ENCODE measurements at regions not wholly inside any gene's neighbourhood (a gene's known extent, or its start where the extent isn't known, plus 50 kb on each side); places are given as distances from the start of the nearest gene placed in this dataset.

DNA sequence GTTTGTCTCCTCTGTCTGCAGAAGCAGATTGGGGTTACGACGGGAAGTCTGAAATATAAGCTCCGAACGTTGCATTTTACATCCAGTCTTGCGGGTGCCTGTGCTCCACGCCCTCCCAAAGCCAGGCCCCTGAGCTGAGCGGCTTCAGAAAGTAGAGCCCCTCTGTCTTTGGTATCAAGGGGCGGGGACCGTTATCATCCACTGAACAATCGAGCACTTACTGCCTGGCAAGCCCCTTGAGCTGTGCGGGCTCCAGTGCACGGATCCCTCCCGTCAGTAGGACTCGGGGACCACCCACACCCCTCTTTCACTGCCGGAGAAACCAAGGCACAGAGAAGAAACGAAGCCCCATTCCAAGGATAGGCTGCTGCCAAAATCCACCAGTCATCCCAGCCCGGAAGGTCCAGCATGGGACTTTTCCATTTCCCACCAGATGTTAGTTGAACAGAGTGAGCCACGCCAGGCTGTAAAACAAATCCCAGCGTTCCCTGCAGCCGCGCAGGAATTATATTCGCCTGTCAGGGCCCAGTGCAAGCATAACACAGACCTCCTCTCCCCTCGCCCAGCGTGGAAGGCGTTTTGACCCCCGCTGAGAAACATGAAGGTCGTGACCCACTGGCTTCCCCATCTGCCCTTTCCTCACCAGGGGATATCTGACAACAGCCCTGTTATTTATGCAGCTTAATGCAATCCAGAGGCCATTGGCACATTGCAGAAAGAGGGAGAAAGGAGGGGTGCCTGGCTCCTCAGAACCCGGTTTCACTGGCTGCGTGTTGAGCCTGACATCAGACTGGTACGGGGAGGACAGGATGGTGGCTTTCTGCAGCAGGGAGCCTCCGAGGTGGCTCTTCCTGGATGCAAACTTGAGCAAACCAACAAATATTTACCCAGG is 212.2 kb upstream of the FOXF1 start:
- no peak for DNase-seq (ENCODE audit: low spot score)

DNA sequence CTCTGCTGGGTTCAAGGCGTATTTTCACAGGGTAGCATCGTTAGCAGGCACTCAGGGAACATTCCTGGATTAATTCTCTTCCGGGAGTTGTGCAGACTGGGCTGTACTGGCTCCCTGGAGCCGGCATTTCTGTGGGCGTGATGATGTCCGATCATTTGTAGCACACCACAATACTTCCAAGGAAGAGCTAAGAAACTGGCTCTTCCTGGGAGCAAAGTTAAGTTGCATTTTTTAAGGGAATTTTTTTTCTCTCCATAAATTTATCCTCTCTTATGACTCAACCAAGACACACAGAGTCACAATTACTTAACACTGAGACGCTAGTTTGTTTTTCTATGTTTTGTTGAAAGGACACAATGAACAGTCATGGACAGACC is 211.6 kb upstream of the FOXF1 start:
- no peak for DNase-seq (ENCODE audit: low spot score)

DNA sequence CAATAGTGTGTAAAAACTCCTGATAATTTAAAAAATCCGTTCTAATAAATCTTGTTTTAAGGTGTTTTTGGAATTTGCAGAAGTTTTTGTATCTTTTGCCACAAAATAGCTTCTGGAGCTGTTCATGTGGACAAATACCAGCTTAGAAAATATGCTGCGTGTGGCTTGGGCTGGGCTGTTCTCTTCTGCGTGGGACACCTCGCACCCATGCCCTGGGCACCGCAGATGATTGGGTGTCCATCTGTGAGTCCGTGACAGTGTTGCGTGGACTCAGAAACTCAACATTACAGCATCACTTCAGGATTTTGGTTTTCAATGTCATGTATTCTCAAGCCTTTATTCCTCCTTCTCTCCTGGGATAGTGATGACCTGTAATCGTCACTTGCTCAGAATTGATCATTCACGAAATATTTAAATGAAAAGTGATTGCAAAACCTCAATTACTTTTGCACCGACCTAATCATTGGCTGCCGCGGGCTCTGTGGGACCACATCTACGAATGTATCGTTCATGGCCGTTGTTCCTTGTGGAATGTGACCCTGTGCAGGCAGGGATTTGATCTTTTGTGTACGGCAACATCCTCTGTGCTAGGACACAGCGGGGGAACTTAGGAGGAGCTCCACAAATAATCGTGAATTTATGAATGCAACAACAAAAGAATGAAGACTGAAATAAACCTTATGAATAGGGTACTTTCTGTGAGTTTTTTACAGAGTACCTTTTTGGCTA is 210.3 kb upstream of the FOXF1 start:
- no peak for DNase-seq (ENCODE audit: low spot score)

DNA sequence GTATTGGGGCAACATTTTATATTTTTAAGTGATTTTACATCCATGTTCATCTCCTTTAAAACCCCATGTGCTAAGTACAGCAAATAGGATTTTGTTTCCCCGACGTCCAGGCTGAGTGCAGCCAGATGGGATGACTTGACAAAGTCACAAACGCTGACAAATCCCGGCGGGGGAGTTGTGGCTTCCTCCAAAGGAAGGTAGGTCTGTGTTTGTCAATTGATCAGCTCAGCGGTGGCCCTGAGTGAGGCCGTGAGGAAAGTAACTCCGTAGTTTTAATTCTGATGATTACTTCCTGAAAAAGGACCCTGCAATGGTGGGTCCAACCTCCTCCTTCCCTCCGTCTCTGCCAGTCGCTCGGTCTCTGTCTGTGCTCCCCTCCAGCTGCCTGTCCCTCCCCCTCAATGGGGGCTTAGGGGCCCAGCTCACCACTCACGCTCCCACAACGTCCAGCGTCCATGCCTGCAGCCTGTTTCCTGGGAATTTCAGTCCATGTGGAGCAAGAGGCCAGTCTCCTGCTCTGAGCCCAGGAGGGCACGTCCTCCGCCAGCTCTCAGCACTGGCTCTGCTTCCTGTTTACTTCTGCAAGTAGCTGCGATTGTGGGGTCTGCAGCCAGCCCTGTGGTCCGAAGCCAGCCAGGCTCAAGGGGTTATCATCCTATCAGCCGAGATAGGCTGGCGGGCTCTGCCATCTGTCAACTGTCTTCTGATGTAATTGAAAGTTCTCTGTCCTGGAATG is 209.4 kb upstream of the FOXF1 start:
- DNase-seq (ENCODE audit: low spot score), result peak; percentile 38

DNA sequence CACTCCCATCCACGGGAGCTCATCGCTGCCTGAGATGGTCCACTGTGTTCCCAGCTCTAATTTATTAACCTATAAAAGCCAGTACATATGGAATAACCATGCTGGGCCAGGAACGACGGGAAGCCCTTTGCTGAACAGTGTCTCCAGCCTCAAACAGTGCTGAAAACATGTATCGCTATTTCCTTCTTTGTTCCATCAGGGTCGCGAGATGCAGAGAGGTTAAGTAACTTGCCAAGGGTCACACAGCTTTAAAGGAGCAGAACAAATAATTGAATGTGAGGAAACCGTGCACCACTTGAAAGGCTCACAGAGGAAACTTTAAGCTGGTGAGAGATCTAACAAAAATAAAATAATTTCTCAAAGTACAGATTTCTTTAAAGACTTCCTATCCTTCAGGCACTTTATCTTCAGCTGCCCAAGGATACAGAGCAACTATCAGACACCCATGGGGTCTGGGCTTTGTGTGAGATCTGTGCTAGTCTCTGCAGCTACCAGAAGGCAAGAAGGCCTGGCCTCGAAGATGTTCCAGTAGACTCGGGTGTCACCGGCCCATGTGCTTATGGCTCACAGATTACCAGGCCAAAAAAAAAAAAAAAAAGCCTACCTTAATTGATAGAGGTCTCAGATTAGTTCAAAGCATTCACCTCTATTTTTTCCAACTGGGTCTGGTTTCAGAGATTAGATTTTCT is 207.8 kb upstream of the FOXF1 start:
- no peak for DNase-seq (ENCODE audit: low spot score)

DNA sequence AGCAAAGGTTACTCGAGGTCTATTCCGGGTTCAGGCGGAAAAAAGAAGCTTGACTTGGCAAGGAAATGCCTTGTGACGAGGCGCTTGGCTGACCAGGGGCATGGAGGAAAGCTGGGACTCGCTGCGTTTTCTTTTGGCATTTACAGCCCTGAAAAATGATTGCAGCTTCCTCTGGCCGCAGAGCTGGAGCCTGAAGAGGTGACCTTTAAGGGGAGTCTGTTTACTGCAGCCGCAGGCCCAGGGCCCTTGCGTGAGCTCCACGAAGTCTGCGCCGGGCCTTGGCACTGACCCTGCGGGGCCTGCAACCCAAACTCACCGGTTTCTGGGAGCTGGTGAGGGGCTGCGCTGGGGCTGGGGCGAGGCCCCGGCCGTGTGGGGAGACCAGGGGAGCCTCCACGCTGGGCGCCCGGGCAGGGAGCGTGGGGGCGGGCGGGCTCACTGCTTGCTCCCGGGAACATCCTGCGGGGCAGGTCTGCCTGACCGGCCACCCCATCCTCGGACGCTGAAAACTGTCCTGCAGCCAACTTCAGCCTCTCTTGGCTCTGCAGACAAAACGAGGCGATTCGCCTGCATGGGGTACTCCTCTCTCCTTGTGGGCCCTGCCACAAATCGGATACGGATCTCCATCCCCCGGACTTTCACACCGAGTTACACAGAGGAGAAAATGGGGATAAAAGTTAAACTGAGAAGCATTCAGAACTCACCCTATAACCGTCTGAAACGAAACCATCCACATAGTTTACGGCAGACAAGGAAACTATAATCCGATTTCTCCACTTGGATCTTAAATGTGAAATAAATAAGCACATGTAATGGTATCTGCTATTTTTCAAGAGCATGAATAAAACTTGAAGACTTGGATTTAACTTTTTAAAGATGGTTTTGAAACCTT is 206.3 kb upstream of the FOXF1 start:
- DNase-seq (ENCODE audit: low spot score), result no peak

DNA sequence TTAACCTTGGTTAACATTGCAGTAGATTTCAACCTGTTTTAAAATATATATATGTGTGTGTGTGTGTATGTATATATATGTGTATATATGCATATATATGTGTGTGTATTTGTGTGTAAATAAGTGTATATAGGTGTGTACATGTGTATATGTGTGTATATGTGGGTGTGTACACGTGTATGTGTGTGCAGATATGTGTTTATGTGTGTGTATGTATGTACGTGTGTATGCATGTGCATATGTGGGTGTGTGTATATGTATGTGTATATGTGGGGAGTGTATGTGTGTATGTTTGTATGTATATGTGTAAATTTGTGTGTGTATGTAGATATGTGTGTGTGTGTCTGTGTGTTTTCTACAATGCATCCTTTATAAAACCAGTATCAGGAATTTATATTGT is 205.5 kb upstream of the FOXF1 start:
- DNase-seq (ENCODE audit: low spot score), result no peak

DNA sequence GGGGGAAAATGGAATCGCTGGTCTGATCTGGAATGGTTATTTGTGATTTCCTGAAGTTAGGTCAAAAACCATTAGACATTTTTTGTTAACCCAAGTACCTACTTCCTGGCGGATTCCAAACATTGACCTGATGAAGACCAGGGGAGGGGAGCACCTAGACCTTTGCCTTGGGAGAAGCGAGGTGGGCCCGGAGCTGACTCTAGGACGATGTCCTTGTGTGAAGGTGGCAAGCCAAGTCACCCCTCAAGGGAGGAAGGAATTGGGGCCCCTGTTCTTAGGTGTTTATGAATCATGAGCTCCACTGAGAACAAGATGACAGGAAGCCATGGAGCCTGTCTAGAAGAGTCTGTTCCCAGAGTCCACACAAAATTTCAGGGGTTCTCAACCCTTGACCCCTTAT is 204.9 kb upstream of the FOXF1 start:
- DNase-seq (ENCODE audit: low spot score), result no peak

DNA sequence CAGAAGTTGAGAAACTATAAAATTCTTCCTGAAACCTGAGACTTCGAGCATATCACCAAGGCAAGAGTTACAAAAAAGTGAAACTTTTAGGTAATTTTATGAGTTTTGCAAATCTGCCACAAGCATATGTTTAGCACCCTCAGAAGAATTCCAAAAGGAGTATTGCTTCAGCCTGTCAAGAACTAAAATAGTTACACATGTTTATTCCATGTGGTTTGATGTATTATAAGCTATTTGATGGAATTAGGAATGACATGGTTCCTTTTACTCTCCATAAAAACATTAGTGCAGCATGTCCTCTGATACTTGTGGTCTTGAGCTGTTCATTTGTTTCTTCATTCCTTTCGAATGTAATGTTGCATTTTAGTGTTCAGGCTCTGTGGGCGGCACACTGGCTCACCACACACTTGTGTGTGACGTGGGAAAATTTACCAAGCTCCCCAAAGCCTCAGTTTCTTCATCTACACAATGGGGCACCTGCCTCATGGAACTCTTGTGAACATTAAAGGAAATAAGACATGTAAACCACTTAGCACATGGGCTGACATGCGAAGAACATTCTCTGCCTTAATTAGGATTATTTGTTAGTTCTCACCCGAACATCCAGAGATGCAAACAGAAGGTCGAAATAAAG is 204.2 kb upstream of the FOXF1 start:
- DNase-seq (ENCODE audit: low spot score), result peak; percentile 60

DNA sequence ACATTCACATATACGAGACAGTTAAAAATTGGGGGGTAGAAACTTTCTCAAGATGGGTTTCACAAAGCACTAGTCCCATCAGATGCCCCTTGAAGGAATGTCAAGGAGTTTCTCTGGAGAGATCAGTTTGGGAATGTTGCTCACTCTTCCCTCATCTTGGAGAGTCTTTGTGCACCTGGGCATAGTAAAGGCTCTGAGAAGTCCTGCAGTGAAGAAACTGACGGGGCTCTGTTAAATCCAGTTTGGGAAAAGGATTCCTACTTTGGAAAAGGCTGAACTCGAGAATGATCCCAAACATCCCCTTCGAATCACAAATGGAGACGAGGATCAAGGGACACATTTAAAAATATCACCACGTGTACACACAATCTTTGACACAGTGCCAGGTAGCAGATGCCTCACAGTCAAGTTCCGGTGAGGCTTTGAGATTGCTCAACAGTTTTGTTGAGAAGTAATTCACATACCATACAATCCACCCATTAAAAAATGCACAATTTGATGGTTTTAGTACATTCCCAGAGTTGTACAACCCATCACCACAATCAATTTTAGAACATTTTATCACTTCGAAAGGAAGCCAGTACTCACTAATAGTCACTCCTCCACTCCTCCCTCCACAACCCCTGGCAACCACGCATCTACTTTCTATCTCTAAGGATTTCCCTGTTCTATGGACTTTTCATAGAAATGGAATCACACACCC is 203.4 kb upstream of the FOXF1 start:
- peak; percentile 60 for DNase-seq (ENCODE audit: low spot score)

DNA sequence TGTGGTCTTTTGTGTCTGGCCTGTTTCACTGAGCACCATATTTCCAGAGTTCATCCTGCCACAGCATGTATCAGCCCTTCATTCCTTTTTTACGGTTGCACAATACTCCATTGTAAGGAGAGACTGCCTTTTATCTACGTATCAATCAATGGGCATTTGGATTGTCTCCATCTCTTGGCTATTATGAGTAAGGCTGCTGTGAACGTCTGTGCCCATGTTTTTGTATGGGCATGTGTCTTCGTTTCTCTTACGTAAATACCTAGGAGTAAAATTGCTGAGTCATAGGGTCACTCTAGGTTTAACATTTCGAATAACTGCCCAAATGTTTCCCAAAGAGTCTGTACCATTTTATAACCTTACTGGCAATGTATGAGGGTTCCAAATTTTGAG is 202.8 kb upstream of the FOXF1 start:
- DNase-seq (ENCODE audit: low spot score), result peak; percentile 93

DNA sequence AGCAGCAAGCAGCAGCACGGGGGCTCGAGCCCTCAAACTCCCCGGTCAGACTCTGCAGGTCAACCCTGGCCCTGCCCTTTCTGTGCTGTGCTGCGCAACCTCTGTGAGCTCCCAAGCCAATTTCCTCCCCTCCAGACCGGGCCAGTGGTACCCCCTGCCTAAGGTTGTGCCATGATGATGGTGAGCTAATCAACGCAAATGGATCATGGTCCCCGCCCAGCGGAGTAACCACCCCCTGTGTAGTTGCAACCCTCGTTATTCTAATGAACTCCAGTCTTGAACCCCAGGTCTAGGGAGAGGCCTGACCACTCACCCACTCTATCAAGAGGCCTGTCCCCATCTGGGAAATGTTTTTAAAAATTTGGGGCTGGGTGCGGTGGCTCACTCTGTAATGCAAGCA is 201.8 kb upstream of the FOXF1 start:
- DNase-seq (ENCODE audit: low spot score), result no peak

DNA sequence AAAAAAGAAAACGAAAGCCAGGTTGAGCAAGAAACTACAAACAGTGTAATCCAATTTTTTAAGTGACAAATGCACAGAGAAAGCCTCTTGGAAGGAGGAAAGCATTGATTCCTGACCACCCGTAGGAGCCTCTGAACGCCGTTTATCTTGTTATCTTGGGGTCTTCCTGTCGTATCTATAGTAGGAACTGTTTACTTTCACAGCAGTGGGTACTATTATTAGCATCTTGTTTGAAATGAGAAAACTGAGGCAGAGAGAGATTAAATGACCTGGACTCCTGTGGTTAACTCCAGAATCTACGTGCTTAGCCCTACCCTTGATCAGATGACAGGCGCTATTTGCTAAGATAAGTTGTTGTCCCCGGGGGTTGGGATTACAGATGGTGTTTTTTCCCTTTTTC is 196.7 kb upstream of the FOXF1 start:
- DNase-seq (ENCODE audit: low spot score), result no peak

DNA sequence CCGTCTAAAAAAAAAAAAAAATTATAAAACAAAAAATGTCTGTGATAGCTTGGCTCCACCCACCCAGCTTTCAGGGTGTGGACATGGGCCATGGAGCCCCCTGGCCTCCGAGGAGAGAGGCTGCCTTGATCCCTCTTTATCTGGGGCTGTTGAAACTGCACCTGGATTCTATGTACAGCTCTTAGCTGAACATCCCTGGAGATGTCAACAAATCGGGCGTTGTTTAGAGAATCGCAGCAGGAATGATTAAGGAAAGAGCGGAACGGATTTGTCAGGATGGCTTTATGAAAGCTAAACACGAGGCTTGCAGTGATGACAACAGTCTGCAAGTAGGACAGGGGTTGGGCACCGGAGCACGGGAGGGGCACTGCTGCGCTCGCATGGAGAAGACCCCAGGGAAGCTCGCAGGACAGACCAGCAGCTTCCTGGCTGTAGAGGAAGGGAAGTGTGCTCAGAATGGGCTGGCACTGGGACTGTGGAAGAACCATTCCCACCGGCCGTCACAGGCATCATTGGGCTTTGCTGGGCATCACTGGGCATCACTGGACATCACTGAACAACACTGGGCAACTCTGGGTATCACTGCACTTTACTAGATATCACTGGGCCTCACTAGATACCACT is 195.8 kb upstream of the FOXF1 start:
- no peak for DNase-seq (ENCODE audit: low spot score)

DNA sequence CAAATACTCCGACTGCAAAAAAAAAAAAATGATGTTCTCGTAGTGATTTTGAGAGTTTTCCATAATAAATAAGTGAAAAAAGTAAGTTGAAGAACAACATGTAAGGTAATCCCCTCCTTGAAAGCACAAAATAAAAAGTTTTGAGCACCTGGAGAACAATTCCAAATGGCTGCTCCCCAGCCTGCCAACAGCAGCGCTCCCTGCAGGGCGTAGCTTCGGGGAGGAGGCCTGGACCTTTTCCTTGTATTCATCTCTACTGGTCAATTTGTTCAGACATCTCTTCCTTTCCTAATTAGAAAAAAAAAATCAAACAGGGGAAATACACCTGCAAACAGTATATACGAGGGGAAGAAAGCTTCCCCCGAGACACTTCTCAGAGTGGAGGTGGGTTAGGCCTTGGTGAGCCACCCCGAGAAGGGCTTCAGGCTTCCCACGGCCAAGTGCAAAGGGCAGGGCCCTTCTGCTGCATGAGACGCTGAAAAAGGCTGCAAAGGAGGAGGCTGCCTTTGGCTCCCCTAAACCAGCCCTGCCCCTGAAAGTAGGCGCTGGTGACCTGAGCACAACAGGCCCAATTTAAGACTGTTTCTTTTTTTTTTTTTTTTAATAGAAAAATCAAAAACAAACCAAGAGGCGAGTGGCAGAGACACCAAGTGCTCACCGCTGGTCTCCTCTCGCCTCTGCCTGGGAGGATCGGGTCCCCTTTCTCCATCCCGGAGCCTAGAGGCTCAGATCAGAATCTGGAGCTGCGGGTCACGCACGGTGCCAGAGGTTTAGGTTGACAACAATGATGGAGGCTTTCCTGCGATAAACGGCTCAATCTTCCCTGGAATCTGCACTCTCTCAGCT is 193.1 kb upstream of the FOXF1 start:
- DNase-seq (ENCODE audit: low spot score), result no peak

DNA sequence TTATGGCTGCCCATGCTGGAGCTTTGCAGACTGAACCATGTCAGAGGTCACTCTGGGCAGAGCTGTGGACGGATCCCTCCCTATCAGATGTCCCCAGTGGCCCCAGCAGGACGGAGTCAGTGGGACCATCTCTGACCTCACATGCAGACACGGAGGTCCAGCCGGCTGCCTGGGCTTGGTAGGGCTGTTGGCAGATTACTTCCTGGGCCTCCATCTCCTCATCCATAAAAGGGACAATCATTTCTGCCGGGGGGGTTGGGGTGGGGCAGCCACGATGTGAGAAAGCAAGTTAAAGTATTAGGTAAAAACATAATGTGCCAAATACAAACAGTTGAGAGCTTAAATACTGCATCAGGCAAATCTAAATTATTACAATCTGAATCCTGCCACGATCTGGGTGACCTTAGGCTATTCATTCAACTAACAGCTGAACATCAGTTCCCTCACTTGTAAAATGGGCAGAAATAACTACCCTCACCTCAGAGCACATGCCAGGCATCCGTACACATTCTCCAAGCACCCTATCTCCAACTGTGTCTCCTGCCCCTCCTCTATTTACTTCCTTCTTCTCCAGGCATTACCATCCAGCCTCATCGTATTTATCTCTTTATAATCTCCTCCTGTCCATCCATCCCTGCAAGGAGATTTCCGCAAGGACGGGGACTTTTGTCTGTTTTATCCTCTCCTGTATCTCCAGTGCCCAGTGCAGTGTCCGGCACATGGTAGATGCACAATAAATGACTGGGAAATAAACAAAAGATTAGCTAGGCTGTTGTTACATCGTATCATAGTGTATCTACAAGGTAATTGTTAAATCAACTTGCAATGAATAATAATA is 192.3 kb upstream of the FOXF1 start:
- DNase-seq (ENCODE audit: low spot score), result no peak

DNA sequence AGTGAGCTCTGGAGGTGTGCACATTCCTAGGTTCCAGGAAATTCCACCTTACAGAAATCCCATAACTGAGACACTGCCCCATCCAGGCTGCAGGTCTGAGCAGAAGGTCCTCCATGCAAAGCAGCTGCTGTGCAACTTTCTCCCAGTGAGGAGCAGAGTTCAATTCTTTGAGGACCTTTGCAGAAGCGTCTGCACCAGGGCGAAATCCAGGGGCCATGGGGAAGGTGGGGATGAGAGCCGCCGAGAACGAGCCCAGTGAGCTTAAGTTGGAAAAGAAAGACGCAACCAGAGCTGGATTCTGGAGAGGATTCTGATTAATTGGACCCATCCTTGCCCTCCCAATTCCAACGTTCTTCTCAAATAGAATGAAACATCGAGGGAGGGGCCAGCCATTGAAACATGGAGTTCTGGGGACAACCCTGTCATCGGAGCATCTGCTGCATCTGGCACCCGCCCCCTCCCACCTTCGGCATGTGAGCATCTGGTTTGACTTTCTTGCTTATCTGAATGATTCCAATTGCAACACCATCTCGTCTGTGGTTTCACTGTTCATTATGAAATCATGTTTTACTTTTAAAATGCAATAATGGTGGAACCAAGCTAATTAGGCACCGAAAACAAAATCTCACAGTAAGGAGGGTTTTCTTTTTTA is 190.6 kb upstream of the FOXF1 start:
- no peak for DNase-seq (ENCODE audit: low spot score)
